ENCODE measurements at regions not wholly inside any gene's neighbourhood (a gene's known extent, or its start where the extent isn't known, plus 50 kb on each side); places are given as distances from the start of the nearest gene placed in this dataset.

GRCh38 chr16:52643006-52643405 lies 96.1 kb upstream of the TOX3 start (continued):
- TF ChIP-seq CHD7 (IDR thresholded peaks at IDR 0.05; ENCODE audit: insufficient replicate concordance, low read length) (no peak), HDAC2 (IDR thresholded peaks at IDR 0.05; ENCODE audit: borderline replicate concordance in 1 of 2, low read depth in 2 of 2, low read length in 2 of 2) (no peak), RAD21 (IDR thresholded peaks at IDR 0.05 in 1 of 2, conservative IDR thresholded peaks at IDR 0.05 in 1 of 2; ENCODE audit: low read depth in 2 of 2, low read length in 2 of 2) (no peak)
